Choroid plexus epithelial cell (primary cell): ENCODE measurements at regions not wholly inside any gene's neighbourhood (a gene's known extent, or its start where the extent isn't known, plus 50 kb on each side); places are given as distances from the start of the nearest gene placed in this dataset.

Experiments
- DNase-seq: peaks from one replicate; pipeline ENCODE4 v3.0.0-alpha.2; 2010; ENCODE audit warnings: low read depth
- H3K4me3 ChIP-seq: 2 replicates; pipeline ENCODE4 v1.5.1; 2011; ENCODE audit warnings: low read depth, mild to moderate bottlenecking, control low read depth, low read length, moderate library complexity
- CTCF ChIP-seq: conservative IDR thresholded peaks from 2 replicates; pipeline ENCODE4 v1.5.1; 2011; ENCODE audit warnings: low read depth, mild to moderate bottlenecking, control low read depth, inconsistent platforms, low read length, moderate library complexity

- H3K4me3 ChIP-seq: no peak overlapping the region
- DNase-seq: no peak
- no peak for TF ChIP-seq CTCF
Measured at GRCh38 chr5:160488394-160489325, 67.0 kb downstream of the PTTG1 start.

GRCh38 chr5:160491438-160491837 is 69.8 kb downstream of the PTTG1 start:
- no peak overlapping the region for H3K4me3 ChIP-seq
- TF ChIP-seq CTCF: no peak
- no peak for DNase-seq

- H3K4me3 ChIP-seq: no peak overlapping the region
- no peak for DNase-seq
- TF ChIP-seq CTCF: no peak
Measured at GRCh38 chr5:160492565-160492964, 70.9 kb downstream of the PTTG1 start.

- no peak for TF ChIP-seq CTCF
- H3K4me3 ChIP-seq: no peak overlapping the region
- no peak for DNase-seq
Measured at GRCh38 chr5:160493806-160494338, 72.2 kb downstream of the PTTG1 start.

- DNase-seq: no peak
- TF ChIP-seq CTCF: no peak
- H3K4me3 ChIP-seq: no peak overlapping the region
Measured at GRCh38 chr5:160494451-160494850, 72.8 kb downstream of the PTTG1 start.

- TF ChIP-seq CTCF: no peak
- no peak for DNase-seq
- H3K4me3 ChIP-seq: no peak overlapping the region
Measured at GRCh38 chr5:160496334-160496733, 74.7 kb downstream of the PTTG1 start.

- DNase-seq: no peak
- no peak for TF ChIP-seq CTCF
- no peak overlapping the region for H3K4me3 ChIP-seq
Measured at GRCh38 chr5:160496784-160497183, 75.1 kb downstream of the PTTG1 start.
